8988T (cell line): ENCODE measurements at regions not wholly inside any gene's neighbourhood (a gene's known extent, or its start where the extent isn't known, plus 50 kb on each side); places are given as distances from the start of the nearest gene placed in this dataset.

ENCODE experiments used
- DNase-seq: peaks from one replicate; pipeline ENCODE4 v3.0.0; 2011

DNA sequence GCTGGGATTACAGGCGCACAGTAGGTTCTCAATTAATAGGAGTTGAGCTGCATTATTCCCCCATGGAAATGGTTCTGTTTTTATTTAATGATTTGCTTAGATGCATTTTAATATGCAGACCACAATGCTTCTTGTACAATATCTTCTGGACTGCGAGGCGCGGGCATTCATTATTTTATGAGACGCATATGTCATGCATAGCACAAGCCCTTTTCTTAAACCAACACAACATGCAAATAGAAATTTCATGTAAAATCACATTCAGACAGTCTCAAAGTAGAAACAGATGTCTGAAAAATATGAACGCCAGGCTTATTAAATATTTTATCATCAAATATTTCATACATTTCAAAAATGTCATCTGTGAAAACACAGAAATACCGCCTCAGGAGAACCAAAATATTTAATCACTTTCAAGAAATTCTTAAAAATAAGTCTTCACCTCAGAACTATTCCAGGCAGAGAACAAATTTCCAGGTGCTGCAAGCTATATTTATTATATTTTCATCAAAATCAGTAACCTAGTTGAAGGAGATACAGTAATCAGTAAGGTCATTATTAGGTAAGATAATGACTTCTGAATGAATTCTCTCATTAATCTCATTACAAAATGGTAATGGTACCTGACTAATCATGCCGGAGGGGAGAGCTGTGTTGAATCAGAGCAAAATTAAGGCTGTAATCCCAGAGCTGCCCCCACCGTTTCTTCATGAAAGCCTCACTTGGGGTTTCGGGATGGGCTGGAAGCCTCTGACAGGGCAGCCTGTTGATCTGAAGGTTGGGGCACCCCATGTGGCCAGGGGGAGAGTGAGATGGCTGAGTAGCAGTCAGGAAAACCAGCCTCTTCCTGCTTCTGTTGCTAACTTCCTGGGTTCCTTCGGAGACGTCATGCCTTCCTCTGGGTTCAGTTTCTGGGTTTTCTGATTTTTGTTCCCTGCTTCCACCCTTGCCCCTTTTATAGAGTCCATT, 133.9 kb upstream of the ZNF618 start:
- DNase-seq, result no peak

DNA sequence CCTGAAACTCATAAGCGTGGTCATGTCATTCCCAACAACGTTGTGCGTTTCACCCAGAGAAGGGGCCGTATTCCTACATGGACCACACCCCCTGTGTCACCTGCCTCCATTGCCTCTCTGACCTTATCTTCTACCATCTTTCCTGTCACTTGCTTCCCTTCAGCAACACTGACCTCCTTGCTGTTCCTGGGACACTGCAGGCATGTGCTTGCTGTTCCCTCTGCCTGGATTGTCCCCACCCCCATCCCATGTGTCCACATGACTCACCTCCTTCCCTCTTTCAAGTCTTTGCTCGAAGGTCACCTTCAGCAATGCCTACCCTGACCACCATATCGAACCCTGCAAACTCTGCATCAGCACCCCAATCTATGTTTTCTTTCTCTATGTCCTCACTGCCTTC, 133.2 kb upstream of the ZNF618 start:
- no peak for DNase-seq

DNA sequence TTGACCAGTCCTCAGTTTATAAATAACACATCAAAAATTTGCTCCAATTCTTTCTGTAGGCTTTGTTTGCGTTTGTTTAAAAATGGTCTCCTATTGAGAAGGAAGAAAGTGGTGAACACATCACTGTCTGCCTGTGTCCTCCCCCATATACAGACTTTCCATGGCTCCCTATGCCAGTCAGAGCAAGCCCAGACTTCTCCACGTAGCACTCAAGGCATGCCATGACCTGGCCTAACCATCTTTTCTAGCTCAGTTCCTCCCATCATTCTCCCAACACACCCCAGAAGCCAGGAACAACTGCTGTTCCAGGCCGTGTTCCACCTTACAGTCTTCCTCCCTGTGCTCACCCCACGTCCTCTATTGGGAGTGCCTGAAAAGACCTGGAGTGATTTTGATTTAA, 129.6 kb upstream of the ZNF618 start:
- no peak for DNase-seq

- DNase-seq, result no peak
These were observed 128.0 kb upstream of the ZNF618 start for GRCh38 chr9:113748135-113748534.

DNA sequence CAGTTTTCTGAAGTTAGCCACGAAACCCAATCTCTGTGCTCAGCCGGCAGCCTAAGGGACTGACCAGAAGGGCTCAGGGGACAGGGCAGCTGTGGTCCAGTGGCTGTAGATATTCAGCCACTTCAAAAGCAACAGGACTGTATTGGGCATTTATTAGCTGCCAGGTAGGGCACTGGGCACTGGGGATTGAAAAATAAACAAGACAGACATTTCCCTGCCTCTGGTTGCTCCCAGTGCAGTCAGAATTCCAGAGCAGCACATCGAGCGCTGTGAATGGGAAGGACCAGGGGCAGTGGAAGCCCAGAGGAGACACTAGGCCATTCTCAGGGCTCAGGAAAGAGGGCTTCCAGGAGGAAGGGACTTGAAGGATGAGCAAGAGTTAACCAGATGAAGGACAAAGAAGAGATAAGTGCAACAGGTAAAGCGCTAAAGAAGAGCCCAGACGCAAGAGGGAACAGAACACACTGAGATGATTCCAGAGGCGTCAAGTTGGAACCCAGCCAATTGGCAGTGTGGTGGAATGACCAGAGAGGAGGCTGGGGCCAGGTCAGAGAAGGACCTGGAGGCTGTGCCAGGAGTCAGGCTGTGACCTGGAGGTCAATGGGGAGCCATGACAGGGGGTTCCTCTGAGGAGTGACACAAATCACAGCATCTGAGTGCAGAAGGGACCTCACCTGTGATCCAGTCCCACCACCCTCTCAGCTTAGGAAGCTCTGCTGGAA, 122.5 kb upstream of the ZNF618 start:
- no peak for DNase-seq

DNA sequence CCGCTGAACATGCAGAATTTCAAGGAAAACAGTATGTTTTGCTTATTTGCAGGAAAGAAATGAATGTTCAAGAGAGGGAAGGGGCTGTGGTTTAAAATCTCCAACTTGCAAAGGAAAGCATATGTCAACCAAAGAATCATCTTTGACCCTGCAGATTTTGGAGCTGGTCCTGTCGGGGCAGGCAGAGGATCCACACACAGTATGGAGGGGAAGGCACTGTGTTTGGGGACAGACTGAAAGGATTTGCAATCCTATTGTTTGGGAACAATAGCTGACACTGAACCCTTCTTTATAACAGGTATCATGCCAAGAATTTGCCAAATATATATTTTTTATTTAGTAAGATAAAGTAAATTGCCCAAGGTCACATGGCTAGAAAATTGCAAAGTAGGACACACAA, 121.4 kb upstream of the ZNF618 start:
- DNase-seq, result no peak

DNA sequence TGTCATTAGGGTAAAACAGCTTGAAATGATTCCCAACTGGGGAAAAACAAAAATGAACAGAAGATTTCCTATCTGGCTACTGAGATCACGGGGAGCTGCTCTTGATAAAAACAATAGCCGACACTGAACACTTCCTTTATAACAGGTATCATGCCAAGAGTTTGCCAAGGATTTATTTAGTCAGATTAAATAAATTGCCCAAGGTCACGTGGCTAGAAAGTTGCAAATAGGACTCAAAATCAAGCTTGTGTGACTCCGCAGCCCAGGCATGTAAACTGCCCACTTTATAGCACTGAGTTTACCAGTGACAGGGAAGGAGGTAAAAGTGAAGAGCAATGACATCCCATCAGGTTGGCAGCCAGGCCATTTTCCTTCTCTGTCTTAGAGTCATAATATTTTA, 120.7 kb upstream of the ZNF618 start:
- no peak for DNase-seq

GRCh38 chr9:113756476-113757192, 119.5 kb upstream of the ZNF618 start:
- DNase-seq, result no peak

DNA sequence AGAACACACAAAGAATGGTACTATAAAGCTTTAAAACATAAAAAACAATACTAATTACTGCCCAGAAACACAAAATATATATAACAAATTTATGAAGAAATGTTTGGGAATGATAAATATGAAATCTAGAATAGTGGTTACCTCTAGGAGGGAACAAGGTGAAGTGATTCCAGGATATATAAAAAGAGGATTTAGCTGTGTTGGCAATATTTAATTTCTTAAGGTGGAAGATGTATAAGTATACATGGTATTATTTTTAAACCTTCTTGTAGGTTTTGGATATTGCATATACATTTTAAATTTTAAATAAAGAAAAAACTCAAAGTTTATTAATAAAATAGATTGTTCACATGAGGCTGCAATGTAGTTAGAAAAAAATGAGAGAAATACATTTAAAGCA, 112.7 kb upstream of the ZNF618 start:
- no peak for DNase-seq

DNA sequence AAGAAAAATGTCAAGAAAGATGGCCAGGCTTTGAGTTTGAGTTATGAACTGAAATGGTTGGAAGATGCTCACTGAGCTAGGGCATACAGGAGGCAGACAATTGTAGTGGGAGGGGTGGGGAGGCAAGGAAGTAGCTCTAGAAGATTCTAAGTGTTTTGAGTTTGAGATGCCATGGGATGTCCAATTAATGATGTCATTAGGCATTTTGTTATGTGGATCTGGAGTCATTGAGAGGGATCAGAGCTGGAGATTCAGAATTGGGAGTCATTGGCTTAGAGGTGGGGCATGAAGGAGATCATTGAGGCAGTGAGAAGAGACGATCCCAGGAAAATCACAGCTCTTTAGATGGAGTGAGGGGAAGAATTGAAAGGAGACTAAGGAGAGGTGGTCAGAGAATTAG, 111.5 kb upstream of the ZNF618 start:
- DNase-seq, result no peak

DNA sequence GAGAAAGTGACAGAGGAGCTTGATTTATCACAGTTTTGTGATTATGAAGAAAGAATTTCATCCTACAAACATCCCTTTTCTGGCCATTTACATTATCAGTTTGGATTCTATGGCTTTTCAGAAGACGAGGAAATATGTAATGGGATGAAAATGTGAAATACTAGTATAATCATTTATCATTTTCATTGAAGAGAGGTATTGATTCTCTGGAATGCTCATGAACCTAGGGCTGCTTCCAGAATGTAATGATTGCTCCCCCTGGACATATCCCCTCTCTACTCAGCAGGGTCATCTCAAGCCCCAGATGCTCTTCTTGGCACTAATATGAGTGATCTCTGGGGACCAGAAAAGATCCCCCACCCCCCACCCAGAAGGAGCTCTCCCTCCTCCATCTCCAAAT, 106.7 kb upstream of the ZNF618 start:
- no peak for DNase-seq

DNA sequence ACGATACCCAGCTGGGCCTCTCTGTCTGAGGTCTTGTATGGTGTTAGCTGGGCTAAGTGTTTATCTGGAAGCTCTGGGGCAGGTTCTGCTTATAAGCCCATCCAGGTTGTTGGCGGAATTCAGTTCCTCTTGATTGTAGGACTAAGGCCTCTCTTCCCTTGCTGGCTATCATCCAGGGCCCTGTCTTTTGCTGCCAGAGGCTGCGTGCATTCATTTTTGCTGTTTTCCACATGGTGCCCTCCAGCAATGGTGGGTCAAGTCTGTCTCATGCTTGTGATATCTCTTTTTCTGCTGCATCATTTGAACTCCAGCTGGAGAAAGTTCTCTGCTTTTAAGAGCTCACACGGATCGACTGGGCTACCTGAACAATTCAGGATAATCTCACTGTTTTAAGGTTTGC, 105.7 kb upstream of the ZNF618 start:
- DNase-seq, result no peak

DNA sequence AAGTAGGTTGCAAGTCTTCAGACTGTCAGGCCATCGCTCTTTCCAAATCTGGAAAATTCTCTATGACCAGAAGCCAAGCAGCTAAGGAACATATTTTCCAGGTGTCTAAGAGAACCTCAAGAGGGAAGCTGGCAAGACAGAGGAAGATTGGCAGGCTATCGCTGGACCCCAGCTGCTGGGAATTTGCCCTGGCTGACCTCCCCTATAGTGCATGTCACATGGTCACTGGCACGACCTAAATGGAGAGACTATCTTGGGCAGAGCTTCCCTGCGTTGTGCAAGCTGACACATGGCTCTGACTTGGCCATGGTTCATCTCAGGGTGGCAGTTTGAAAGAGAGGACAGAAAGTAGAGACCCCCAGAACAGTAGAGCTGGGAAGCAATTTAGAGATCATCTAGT, 104.9 kb upstream of the ZNF618 start:
- DNase-seq, result no peak

DNA sequence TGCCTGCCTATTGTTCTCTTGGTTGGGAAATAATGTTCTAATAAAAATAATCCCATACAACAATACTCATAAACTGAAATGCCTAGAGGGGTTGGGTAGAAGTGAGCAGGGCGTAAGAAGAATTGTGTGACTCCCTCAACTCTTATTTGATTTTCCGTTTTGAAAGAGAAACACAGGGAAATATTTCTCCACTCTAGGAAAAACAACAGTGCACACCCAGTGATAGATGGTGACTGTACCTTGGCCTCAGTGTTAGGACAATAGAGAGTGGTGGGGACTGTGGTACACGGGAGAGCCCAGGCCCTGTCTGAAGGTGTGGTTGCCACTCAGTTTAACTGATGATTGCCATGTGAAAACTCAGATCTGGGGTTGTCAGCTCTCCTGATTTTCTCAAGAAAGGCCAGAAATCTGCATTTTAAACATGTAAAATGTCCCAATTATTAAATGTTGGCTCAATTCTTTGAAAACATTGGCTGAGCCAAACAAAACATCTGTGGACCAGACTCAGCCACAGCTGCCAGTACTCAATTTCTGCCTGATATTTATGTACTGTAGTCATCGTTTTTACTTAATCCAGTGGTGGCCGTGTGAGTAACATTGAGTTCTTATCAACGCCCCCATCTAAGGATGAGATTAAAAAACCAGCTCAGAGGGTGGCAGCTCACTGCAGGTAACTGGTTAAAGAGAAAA, 103.8 kb upstream of the ZNF618 start:
- no peak for DNase-seq

- no peak for DNase-seq
These were observed 101.1 kb upstream of the ZNF618 start for GRCh38 chr9:113774963-113775362.

DNA sequence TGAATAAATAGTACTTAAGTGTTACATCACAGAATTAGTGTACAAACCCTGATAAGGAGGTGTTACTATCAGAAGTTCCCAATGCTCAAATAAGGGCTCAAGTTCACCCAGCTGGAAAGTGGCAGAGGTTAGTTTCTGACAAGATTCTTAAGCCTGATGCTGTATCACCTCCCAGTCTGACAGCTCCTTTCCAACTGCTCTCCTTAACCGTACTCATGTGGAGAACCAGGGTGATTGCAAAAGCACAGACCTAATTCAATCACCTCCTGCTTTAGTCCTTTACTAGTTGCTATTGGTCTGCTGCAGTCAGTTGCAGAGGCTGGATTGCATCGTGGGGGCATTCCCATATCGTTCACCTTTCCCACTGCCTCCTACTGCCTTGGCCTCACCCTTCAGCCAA, 100.4 kb upstream of the ZNF618 start:
- DNase-seq, result no peak

GRCh38 chr9:113776194-113776593, 99.9 kb upstream of the ZNF618 start:
- DNase-seq, result no peak

DNA sequence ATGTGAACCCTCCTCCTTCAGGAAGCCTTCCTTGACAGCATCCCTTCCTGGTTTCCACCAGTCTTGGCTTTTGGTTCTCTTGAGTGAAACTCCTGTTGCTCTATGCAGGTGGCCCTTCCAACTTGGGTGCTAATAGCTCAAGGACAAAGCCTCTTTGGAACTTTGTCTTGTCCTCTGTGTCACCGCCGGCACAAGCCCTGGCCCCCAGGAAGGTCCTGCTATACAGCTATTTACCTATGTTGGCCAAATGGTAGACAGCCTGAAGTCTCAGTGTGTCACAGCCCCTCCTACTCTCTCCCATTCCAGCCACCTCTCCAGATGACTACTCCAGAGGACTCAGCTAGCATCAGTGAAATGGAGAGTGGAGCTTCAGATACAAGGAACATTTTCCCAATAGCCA, 94.7 kb upstream of the ZNF618 start:
- no peak for DNase-seq

GRCh38 chr9:113781896-113782295, 94.2 kb upstream of the ZNF618 start:
- DNase-seq, result no peak

- DNase-seq, result no peak
These were observed 92.6 kb upstream of the ZNF618 start for GRCh38 chr9:113783475-113783874.

DNA sequence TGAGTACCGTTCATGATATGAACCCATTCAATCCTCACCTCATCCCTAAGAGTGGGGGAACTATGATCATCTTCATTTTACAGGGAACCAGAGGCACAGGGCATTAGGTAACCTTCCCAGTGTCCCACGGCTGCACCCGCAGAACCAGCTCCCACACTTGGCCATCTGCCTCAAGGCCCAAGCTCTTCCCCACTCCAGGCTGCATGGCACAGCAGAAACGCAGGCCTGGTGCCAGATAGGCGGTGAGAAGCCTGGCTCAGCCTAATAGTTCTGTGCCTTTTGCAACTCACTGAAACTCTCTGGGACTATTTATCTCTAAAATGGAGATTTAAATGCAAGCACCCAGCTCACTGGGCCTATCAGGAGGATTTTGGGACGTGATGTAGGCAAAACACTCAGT, 90.8 kb upstream of the ZNF618 start:
- no peak for DNase-seq

- no peak for DNase-seq
These were observed 90.0 kb upstream of the ZNF618 start for GRCh38 chr9:113786071-113786470.

GRCh38 chr9:113787871-113788270, 88.2 kb upstream of the ZNF618 start:
- no peak for DNase-seq
